NOMO-1 treated with DMSO at 0.1 percent for 48 hours (cell line): ENCODE measurements at regions not wholly inside any gene's neighbourhood (a gene's known extent, or its start where the extent isn't known, plus 50 kb on each side); places are given as distances from the start of the nearest gene placed in this dataset.

Experiments used
- DNase-seq: peaks from one replicate; lab custom pipeline; 2025; ENCODE audit not compliant: unreplicated experiment; lab: John Stamatoyannopoulos, UW

DNA sequence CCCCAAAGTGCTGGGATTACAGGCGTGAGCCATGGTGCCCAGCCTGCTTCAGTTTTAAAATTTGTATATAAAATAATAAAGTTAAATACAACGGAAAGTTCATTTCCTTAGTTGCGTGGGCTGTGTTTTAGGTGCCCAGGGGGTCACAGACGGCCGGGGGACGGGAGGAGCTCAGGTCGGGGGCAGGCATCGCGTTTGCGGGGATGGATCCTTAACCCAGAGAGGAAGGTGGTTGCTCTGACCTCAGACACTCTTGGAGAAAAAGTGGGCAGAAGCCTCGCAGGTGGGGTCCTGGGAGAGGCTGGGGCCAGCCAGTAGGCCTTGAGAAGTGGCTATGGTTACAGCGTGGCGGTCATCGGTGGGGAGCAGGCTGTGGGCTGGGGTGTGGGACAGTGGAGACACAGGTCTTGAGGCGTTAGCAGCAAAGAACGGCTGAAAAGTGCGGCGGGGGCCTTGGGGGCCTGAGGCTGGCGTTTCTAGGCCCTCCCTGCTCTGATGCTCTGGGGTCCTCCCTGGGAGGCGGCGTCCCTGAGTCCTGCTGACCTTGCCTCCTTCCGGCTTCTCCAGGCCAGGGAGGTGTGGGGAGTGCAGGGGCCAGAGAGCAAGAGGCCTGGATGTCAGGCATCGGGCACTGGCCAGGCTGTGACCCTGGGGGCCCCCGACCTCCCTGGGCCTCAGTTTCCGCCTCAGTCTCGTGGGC lies 54.4 kb downstream of the UNCX start:
- DNase-seq, result no peak

DNA sequence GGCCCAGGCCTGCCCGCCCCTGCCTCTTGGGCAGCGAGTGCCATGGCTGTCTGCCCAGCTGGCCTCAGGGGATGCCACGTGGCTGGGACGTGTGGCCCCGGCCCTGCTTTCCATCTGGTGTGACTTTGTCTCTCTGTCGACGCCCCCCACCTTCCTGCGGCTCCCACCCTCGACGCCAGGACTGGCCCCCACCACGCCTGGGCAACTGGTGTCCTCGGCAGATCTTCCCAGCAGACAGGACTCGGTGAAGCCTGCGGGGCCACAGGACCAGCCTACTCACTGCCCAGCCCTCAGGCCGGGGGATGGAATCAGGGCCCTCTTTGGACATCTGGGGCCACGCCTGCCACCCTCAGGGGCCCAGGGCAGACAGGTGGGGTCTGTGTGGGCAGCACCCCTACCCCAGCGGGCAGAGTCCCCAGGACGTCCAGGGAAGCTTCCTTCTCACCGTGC lies 55.1 kb downstream of the UNCX start:
- no peak for DNase-seq

DNA sequence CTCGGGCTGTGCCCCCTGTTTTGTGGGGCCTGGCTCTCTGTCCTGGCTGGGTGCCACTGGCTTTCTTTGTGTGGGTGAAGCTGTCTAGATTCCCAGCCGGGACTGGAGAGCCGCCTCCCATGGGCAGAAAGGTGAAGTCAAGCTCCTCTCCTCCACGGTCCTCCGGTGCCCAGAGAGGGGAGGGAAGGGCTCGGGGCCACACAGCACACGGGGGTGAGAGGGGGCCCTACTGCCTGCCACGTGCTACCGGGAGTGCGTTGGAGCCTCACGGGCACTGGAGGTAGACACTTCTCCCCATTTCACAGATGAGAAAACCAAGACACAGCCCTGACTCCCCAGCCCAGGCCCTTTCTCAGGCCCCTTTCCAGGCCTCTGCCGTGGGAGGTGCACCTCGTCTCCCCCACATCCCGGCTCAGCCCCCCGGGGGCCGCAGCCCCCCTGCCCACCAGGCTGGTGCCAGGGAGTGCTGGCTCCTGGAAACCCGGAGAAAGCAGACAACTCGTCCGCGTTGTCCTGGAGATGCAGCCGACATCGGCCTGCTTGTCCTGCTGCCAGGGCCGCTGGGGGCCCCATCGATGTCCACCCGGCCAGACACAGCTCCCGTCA lies 55.8 kb downstream of the UNCX start:
- no peak for DNase-seq

GRCh38 chr7:1288996-1289551 lies 56.4 kb downstream of the UNCX start:
- no peak for DNase-seq

DNA sequence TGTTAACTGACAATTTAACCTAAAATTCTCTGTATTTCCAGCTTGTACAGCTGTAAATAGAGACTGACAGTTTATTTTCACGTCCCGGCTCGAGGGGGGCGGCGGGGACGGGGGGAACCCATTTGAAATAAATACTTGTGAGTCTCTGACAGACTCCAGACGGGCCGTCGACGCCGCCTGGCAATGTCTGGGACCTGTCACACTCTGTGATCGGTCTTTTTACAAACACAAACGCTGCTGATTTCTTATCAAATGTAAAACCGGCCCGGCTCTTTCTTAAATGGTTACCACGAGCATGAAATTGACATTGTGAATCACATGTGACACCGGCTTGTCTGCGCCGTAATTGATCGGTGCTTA lies 57.0 kb downstream of the UNCX start:
- no peak for DNase-seq

GRCh38 chr7:1290026-1290678 lies 57.5 kb downstream of the UNCX start:
- DNase-seq, result no peak

DNA sequence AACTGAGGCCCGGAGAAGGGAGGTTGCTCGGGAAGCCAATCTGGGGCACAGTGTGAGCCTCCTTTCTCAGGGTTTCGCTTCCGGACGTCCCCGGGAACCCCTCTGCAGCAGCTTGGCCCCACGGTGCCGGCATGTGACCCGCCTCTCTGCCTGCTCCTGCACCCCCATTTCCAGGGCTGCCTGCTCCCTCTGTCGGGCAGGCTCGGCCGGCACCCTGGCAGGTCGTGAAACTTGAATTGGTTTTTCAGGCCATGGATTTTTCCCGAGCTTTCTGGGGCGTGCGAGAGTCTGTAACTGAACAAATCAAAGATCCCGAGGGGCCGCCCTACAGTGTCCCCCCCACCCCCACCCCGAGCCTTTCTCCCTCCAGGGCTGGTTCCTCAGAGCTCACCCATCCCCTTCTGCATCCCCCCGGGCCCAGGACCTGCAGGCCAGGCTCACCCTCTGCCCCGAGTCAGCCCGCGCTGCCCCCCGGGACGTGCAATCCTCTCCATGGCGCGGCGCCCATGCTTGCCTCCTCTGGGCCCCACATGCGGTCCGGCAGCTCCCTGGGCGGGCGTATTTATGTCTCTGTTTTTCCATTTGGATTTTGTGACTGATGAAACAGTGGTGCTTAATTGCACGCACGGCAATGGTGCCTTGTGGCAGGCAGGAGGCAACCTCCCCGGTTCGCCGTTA lies 58.1 kb downstream of the UNCX start:
- no peak for DNase-seq

DNA sequence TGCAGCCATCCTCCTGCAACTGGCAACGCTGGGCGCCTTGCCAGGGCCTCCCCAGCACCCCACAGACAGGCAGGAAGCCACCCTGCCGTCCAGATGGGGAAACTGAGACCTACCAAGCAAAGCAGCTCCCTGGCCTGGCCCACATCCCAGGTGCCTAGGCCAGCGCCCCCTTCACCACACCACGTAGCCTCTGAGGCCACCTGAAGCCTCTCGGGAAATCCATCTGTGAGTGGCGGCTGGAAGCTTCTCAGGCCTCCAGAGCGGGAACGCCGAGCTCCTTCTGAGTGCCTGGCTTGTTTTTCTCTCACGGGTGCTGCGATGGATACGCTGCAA lies 58.7 kb downstream of the UNCX start:
- DNase-seq, result no peak

- DNase-seq, result no peak
Observed at GRCh38 chr7:1291845-1292765, 59.4 kb downstream of the UNCX start.

DNA sequence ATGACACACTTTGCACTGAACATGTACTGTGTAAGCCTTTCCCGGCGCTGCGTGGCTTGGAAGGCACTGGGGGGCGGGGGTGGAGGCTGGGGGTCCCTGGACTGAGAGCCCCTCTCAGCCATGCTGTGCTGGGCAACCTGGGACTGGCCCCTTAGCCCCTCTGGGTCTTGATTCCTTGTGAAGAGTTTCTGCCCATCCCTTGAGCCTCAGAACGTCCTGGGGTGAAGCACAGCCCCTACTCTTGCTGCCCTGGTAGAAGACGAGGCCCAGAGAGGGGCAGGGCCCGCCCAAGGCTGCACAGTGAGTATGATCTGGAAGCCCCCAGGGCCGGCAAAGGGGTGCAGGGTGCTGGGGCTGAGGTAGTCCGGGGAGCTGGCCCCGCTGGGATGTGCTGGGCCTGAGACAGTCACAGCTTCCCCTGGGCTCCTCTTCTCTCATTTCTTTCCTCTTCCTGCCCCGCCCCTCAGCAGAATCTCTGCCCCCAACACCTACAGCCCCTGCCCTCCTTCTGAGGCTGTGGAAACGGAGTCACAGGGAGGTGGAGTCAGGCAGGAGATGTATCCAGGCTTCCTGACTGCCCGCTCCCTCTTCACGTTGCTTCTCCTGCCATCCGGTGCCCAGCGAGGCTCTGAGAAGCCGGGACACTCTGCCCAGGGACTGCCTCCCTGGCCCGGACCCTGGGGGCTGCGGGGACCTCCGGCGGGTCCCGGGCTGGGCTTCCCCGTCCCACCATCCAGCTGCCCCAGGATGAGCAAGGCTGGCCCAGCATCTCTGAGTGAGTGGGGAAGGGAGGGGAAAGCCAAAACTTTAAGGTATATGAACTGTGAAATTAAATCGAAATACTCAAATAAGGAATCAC lies 60.5 kb downstream of the UNCX start:
- no peak for DNase-seq

DNA sequence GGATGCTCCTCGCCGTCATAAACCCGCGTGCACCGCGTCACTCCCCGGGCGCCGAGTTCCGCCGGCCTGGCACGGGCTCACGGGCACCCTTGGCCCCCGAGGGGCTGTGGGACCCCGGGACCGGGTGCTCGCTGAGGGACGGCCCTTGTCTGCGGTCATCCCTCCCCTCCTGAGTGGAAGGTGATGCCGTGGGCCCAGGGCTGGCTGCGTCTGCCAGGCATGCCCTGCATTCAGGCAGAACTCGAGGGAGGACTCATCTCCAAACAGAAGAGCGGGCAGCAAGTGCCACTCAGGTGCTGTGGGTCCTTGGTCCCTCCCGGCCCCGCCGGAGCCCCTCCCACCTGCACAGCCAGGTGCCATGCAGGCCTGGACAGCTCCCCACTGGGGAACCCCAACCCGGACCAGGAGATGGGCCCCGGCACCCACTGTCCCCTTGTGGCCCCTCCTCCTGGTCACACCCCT lies 61.3 kb downstream of the UNCX start:
- DNase-seq, result no peak

DNA sequence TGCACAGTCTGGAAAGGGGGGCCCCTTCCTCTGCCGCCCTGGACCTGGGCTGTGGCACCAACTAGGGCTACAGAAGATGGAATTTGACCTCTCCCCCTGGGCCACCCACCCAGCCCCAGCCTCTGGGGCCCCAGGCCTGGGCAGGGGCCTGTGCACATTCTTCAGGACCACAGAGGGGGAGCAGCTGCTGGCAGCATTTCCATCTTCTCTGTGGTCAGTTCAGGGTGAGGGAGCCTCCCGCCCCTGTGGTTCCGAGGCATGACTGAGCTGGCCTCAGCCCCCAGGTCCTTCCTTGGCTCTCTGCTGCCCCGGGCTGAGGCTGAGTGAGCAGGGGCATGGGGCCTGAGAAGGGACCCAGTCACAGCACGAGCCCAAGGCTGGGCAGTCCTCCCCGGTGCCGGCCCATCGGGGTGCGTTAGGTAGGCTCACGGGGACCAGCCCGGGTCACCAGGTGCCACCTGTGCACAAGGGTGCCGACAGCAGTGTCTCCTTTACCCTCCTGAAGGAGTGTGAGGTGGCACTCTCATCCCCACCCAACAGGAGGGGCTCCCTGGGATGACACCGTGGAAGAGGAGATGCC lies 63.2 kb downstream of the UNCX start:
- no peak for DNase-seq

DNA sequence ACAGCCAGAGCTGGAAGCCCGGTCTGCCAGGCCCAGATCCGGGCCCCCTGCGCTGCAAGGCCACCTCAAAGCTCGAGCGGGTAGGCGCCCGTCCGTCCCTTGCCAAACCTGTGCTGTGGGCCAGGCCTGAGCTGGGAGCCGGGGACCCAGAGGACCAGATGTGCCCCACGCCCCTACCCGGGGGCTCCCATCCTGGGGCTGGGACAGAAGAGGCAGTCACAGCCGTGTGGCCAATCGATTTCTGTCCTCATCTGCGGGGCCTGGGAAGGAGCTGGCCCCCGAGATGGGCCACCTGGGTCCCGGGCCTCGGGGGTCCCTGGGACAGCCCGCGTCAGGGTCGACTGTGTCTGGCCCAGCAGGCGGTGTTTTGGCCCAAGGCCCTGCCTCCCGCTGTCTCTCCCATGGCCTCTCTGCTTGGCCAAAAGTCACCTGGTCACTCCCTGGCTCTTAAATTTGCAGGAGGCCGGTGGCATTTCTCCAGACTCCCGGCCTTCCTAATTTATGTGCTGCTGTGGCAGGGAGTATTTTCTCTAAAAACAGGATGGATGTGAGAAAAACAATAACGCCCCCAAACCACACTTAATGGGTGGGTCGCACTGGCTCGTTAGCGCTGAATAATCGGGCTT lies 63.8 kb downstream of the UNCX start:
- DNase-seq, result no peak

DNA sequence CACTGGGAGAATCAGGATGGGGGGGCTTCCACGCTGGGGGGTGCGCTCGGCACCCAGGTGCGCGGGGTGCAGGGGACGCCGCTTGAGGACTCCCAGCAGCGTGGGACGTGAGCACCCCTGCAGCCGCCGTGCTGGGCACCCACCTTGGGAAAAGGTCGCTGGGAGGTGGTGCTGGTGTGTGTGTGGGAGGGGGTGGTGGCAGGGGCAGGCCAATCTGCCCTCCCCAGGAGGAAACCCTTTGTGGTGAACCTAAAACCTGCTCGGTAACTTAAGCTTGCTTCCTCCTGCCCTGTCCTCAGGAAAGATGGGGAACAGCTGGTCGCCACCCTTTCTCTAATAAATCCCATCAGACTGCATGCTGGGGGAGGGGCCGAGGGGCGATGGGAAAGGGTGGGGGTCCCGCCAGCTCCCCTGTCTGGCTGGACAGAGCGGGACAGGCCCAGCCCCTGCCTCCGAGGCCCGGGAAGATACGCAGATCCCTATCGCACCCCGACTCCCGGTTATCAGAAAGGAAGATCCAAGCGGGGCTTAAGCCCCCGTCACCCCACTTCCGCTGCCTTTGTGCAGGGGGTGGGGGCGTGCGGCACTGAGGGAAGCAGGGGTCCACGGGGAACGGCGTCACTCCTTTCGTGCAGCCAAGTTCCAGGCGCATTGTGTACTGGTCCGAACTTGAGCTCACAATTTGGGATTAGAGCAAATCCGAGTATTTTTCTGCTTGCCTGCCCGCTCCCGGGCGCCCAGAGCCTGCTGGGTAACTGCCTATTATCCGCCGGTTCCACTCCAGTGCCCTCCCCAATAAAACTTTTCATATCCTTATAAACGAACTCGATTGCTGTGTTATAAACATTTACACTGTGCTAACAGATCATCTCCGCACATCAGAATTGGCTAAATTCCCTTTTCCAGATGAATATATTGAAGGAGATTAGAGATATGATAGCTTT lies 64.6 kb downstream of the UNCX start:
- DNase-seq, result no peak

- no peak for DNase-seq
Observed at GRCh38 chr7:1298051-1298930, 65.6 kb downstream of the UNCX start.

DNA sequence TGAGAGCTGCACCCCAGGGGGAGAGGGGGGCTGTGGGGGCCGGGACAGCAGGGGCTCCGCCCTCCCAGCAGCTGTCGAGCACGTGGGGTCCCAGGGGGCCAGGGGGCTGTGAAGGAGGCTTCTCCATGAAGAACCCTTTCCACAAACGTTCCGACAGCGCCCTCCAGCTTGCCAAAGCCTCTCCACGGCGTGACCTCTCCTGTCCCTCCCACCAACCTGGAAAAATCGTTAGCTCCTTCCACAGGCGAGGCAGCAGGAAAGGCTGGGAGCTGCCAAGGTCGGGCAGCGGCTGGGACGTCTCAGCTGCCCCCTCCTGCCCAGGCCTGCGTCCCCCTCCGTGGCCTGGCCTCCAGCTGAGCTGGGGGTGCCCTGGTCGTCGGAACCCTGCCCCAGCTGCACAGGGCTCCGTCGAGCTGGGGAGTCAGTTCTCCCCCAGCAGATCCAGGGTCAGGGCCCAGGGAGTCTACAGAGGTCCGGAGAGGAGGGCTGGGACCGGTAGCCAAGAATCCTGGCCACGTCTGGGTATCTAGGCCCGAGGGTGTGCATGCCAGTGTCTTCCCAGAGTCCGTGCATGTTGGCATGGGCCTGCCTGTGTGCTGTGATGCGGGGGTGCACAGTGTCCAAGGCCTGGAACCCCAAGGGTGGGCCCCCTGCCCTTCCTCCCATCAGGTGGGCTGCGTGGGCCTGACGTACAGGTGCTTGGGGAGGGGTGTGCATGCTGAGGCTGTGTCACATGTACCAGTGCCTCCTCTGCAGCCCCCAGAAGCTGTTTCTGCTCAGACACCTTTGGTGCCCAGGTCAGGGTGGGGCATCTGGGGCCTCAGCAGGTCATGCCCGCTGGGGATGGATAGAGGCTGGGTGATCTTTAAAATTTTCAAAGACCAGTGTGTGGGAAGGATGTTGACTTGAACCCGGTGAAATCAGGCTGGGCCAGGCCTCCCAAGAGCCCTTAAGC lies 66.5 kb downstream of the UNCX start:
- DNase-seq, result no peak
